Putamen (tissue), 1 donor: ENCODE measurements at regions not wholly inside any gene's neighbourhood (a gene's known extent, or its start where the extent isn't known, plus 50 kb on each side); places are given as distances from the start of the nearest gene placed in this dataset.

Source experiments
- DNase-seq: peaks from one replicate; pipeline ENCODE4 v3.0.0-alpha.2; 2016; ENCODE audit warnings: low spot score

DNA sequence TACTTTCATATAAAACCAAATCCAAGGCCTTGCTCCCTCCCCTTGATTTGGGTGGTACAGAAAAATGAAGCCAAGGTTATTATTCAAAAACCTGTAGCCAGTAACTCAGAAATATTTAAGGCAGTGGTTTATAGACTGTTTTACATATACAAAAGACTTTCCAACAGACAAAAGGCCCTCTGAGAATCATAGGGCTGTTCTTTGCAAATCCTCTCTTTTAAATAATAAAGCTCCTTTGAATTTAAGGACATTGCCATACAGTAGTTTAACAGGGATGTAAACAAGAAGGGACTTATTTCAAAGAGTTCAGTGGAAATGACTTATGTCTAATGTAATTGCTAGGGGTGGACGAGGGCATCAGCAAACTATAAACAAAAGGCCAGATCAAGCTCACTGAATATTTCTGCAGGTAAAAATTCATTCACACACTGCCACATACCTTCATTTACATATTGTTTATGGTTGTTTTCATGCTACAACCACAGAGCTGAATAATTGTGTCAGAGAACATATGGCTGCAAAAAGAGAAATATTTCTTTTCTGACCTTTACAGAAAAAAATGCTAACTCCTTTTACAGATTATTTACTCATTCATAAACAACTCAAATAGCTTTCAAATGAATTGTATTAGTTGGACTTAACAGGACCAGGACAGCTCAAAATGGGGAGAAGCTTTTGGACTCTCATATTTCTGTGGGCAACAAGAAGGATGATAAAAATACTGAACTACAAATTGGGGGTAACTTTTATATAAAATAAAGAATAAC, 665.6 kb downstream of the SLITRK1 start:
- no peak for DNase-seq

DNA sequence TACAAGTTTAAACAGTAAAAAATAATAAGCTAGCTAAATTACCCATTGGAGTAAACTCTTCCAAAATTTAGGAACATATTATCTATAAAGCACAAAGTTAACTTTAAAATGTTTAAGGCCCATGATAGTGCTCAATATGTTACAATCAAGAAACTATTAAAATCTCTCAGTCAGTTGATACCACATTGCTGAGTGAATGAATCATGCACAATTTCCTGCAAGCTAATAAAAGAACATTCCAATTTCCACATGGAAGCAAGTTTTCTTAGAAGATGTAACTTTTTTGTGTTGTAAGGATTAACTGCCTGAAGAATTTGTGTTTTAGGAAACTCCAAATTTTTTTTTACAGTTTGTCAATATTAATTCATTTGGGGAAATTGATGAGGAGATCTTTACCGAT, 666.6 kb downstream of the SLITRK1 start:
- no peak for DNase-seq

DNA sequence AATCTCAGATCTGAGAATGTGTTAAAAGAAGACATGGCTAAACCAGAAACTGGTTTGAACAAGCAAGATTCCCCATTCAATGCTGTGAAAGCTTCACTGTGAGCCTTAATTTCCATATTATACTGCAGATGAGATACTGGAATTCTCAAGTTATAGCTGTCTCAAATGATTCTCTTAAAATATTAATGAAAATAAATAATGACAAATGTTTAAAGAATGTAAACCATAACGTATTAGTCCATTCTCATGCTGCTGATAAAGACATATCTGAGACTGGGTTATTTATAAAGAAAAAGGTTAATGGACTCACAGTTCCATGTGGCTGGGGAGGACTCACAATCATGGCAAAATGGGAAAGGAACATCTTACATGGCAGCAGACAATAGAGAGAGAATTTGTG, 667.8 kb downstream of the SLITRK1 start:
- DNase-seq = no peak

DNA sequence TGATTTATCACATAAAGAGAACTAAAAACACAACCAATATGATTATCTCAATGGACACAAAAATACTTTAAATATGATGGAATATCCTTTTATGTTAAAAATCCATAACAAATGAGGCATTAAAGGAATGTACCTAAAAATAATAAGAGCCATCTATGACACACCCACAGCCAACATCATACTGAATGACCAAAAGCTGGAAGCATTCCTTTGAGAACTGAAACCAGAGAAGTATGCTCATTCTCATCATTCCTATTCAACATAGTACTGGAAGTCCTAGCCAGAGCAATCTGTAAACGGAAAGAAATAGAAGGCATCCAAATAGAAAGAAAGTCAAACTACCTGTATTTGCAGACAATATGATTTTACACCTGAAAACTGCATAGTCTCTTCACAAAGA, 671.0 kb downstream of the SLITRK1 start:
- DNase-seq = no peak

DNA sequence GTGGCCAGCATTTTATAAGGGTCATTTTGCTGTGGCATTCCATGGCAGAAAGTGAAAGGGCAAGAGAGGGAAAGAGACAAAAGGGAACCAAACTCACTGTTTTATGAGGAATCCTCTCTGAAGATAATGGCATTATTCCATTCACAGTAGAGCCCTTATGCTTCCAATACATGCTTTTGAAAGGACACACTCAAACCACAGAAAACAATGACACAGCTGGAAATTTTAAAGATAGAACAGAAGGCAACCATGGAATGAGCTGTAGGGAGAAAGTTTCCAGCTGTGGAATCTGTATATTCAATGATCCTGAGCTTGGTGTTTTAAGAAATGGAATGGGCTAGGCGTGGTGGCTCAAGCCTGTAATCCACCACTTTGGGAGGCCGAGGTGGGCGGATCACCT, 677.4 kb downstream of the SLITRK1 start:
- DNase-seq = no peak

DNA sequence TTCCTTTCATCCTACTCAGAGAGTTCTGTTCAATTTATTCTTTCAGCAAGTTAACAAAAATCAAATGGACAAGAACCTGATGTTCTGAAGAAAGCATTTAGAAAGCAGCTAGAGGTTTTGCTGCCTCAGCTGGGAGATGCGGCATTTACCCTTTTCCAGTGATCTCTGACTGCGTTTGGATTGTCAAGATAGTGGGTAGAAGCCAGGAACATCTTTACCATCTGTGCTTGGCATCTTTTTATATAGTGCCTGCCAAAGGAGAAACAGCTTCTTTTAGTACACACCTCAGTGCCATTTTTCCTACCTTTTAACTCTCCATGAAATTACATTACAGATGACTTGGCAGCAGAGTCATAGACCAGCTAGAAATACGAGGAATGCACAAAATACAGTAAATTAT, 680.8 kb downstream of the SLITRK1 start:
- no peak for DNase-seq

DNA sequence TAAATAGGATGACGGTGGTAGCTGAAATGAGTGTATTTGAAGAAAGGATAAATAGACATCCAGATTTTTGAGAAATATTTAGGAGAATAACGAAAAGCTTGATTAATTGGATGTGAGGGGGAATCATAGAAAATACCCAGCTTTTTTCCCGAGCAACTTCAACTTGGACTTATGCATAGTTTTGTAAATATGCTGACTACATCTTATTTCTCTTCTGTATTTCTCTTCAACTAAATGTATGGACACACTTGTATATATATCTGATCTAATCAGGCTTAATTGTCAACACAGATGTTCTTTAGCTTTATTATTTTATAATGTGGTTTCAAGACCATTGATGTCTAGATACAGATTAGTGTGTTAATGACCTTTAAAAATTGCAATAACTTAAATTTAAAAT, 685.0 kb downstream of the SLITRK1 start:
- DNase-seq = no peak

DNA sequence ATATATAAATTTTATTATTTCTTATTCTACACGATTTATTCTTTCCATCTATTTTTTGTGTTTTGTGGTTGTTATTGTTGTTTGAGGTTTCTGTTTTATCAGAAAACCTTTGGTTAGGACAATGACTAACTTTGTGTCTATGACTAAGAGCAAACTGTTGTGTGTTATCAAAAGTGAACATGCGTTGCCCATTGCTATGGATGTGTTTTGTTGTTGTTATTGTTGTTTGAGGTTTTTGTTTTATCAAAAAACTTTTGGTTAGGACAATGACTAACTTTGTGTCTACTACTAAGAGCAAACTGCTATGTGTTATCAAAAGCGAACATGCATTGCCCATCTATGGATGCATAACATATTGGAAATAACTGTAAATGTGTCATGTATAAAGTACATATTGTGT, 692.3 kb downstream of the SLITRK1 start:
- no peak for DNase-seq

DNA sequence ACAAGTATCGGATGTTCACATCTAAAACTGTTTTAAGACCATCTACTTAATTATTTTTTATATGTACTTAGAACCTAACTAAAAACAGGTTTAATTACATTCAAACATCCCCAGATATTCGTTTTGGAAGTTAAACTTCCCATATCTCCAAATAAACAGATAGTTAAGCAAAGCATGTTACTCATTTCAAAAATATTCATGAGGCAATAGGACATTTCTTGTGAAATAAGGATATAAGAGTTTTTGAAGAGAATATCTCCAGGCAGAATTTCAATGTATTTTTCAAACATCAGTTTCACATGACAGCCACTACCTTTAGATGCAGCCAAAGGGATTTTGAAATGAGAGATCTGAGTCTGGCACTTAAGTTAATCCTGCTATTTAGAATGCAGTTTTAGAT, 697.5 kb downstream of the SLITRK1 start:
- DNase-seq = no peak

DNA sequence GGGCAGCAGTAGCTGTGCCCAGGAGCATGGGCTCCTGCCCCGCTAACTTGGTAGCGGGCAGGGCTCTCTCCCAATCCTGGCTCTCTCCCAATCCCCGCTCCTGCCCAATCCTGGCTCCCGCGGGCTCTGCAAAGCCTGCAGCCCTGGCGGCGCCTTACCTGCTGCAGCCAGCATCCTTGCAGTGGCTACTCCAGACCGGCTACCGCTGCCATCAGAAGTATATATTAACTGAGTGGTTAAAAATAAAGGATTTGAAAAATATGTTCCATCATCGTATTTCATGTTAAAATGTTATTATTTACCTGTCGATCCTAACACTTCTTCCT, 698.2 kb downstream of the SLITRK1 start:
- DNase-seq = no peak

DNA sequence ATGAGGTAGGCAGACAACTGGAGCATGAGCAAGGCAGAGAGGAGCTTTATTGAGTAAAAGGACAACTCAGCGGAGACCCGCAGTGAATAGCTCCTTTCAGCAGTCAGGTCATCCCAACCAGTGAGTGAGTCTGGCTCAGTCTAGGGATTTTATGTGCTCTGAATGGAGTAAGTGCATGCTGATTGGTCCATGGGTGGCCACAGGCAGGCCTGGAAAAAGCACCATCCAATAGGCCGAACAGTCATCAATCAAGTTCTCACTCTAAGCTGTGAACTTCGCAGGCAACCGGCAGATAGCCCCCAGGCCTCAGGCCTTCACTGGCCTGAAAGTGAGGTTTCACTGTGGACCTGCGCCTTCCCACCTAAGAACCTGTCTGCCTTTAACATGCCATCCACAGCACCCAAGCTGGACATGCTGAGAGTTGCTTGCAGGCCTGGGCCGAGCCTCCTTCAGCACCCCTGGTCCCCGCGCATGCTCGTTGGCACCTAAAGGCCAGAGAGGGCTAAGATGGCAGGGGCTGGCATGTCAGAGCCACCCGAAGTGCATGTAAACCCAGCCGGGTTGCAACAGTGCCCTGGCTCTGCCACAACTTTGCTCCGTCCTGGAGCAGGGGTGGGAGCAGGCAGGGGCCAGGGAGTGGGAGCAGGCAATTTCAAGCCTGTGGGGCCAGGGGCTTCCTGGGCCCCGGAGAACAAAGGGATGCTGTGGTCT, 698.7 kb downstream of the SLITRK1 start:
- DNase-seq = no peak

DNA sequence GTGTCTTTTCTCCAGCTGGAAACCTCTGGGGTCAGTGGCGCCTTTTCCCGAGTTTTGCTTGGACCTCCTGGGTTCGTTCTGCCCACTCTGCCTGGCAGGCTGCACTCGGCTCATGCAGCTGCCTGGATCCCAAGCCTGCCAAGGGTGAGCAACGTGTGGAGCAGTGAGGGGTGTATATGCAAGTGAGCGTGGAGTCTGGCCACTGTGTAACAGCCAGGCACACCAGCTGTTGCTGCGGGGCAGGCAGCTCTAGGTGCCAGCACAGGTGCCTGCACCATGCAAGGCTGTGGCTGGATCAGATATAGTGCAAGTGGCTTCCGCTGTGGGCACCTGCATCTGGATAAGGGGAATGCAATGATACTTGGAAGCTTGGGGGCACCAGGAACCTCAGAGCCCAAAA, 699.4 kb downstream of the SLITRK1 start:
- no peak for DNase-seq

DNA sequence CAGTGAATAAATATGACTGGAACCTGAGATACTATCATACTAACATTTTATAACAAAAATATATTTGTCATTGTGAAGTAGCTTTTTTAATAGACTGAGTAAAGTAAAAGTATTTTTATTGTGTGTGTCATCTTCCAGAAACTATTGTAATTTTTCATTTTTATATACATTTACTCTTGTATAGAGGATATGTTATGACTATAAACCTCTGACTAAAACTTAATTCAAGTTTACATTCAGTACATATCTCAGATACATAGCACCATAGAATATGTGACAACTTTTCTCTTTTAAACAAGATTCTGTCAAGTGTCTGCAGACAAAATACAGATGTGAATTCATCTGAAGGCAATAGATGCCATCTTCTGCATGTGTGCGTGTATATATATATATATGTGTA, 704.3 kb downstream of the SLITRK1 start:
- no peak for DNase-seq

DNA sequence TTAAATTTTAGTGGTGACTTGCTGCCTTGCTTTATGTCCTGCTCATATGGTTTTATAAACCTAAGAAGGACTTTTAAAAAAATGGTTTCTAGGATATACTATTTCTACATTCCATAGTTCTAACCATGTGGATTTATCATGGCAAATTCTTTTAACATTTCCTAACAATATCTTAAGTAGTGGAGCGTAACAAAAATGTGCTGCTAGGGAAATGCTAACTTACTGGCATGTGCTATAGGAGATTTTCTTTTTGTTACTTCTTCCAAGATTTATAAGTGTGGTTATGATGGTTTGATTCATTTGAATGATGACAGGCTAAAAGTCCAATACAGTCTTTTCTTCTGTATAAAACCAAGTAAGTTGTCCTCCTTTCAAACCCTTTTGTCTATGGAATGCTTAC, 713.7 kb downstream of the SLITRK1 start:
- DNase-seq = no peak

DNA sequence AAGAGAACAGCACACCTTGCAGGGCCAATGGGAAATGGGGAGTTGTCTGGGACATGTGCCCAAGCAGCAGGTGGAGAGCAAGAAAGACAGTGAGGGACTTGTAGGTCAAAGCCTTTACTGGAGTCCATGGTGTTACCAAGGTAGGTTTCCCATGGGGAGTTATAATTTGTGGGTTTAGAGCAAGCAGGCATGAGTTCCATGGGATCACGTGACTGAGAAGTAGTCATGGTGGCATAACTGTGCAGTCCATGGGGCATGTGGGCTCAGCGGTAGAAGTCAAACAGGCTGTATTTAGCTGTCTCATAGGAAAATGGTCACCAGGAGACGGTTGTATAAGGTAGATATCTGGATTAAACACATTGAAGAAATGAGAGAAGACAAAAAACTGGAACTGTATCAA, 715.1 kb downstream of the SLITRK1 start:
- DNase-seq = no peak

DNA sequence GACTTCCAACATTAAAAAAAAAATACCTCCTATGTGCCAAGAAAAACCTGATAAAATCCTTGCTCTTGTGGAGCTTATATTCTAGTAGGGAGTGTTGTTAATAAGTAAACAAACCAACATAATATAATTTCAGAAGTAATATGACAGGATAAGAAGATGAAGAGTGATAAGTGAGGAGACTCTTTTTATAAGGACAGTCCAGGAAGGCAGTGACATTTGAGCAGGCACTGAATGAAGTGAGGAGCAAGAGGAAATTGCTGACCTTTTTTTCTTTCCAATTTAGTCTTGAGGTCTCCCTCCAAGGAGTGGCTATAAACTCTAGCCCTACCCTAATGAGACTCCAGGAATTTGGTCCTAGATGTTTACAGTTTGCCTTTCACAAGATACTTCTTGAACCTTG, 715.7 kb downstream of the SLITRK1 start:
- DNase-seq = no peak

DNA sequence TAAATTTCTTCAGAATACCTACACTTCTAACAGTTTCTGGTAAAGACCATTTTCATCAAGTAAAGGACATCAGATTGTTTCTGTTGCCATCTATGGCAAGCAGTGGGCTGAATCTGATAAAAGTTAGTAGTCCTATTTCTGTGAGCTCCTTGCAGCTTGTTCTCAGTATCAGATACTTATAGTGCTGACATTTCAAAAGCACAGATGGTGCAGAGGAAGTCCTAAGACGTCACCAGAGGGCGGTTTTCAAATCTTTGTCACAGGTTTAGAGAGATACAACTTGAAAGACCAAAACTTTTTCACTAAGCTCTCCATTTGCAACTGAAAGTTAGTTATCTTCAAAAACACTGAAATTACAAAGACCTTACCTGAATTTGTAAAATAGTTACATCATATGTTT, 719.8 kb downstream of the SLITRK1 start:
- no peak for DNase-seq

DNA sequence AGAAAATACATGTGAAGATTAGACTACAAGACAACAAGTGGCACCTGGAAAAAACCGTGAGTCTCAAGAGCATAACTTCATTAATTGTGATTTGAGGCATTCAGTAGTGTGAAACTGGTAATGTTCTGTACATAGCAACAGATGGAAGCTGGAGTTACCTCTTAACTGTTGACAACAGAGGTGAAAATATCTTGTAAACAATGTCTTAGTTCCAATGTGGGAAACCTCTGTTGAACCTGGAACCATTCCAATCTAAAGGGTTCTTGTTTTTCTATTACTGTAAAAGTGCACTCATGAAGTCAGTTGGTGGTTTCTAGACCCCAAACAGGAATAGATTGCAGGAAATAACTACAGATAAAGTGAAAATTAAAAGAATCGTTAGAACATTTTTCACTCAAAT, 728.4 kb downstream of the SLITRK1 start:
- no peak for DNase-seq

DNA sequence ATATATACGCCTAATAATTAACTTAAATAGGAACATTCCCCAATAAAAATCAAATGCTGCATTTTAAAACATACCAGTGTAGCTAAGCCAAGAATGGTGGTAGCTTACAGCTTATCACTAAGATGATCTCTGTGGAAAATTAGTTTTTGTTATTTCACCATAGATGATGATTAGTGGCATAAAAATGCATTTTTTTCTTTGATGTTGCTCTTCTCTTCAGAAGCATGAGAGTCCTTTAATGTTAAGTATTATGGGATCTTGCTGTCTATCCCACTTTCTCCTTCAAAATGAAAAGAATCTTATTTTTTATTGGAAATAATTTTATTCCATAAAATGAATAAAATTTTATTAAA, 731.0 kb downstream of the SLITRK1 start:
- no peak for DNase-seq

DNA sequence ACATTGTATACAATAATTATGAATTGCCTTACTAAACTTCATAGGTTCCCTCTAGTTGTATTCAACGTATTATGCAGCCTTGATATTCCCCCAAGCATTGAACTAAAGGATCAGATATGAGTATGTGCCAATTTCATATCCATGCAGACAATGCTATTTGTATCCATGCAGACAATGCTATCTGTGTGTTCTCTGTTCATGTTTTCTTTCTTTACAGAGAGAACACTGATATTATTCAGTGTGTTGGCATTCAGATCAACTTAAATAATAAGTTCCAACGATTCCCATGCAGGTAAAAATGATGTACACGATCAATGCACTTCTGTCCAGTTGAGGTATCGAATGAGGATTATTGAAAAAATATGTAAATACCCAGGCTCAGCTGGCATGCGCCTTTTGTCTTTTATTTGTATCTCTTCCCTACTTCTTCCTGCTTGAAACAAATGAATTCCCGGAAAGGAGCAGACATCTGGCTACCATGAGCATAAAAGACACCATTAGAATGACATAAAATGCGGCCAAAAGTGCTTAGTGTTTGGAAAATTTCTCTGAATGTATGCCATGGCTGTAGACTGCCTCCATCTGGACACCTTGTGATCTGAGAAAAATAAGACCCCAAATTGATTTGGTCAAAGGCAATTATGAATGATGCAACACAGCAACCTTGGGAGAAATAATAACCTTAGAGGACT, 731.5 kb downstream of the SLITRK1 start:
- DNase-seq = peak; percentile 80

DNA sequence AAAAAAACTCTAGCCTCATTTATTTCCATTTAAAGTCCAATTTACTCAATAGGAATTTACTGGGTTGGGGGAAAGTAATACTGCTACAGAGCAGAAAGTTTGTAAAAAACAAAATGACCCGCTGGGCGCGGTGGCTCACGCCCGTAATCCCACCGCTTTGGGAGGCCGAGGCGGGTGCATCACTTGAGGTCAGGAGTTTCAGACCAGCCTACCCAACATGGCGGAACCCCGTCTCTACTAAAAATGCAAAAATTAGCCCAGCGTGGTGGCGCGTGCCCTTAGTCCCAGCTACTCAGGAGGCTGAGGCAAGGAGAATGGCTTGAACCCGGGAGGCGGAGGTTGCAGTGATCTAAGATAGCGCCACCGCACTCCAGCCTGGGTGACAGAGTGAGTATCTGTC, 745.6 kb downstream of the SLITRK1 start:
- DNase-seq = no peak

DNA sequence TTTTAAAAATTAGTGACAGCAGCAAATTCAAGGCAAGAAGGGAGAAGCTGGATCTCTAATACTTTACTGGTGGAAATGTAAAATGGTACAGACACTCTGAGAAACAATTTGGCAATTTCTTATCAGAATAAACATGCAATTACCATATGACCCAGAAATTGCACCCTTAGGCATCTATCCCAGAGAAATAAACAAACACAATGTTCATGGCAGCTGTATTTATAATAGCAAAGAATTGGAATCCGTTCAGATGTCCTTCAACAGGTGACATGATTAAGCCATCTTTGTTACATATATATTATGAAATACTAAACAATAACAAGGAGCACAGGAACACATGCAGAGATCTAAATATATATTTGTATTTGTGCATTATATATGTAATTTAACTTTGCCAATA, 756.5 kb downstream of the SLITRK1 start:
- DNase-seq = no peak

DNA sequence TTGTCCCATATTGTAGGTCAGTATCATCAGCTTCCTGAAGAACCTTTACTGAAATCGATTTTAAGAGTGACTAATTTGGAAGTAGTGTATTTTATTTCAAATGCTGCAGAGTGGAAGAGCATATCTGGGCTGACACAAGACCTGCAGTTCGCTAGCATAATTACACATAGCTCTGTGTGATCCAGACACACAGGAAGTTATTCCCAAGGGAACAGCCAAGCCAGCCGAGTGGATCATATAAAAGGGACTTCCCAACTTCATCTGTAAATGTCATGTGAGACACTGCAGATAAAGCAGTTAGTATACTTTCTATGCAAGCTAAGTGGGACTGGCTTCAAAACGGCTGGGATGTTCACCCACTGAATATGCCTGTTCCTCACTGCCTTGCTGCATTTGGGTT, 760.4 kb downstream of the SLITRK1 start:
- no peak for DNase-seq

DNA sequence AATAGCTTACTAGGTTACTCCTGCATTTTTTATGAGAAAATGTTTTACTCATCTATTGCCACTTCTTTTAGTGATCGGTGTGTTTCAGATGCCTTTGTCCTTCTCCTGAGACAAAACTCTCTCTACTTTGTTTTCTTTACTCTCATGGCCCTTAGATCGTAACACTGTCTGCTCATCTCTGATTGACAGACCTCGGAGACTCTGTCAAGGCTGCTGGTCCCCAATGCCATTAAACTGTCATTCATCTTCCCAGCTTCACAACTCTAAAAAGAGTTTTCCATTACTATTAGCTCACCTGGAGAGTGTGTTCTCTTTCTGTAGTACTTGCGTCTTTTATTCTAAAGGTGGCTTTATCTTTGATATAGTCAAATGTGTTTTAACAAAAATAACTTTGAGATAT, 765.2 kb downstream of the SLITRK1 start:
- no peak for DNase-seq
